OCI-LY1 (cell line): ENCODE measurements at regions not wholly inside any gene's neighbourhood (a gene's known extent, or its start where the extent isn't known, plus 50 kb on each side); places are given as distances from the start of the nearest gene placed in this dataset.

Experiments used
- H2AFZ ChIP-seq: fragments of 200-600 bp; sonication (generic), shearing (Covaris generic); 2 replicates; pipeline ENCODE4 v1.6.0; 2014; ENCODE audit warnings: antibody characterized with exemption, mild to moderate bottlenecking, low read length
- H3F3A ChIP-seq: fragments of 200-600 bp; sonication (generic), shearing (Covaris generic); 2 replicates; pipeline ENCODE4 v1.6.0; 2014; ENCODE audit warnings: mild to moderate bottlenecking, antibody characterized with exemption, low read length, moderate library complexity; ENCODE audit not compliant: insufficient read depth
- H3K27ac ChIP-seq: fragments of 200-600 bp; sonication (generic); 2 replicates; pipeline ENCODE4 v1.5.1; 2014; ENCODE audit warnings: low read length, mixed run types, mild to moderate bottlenecking, low read depth; ENCODE audit not compliant: poor library complexity, severe bottlenecking
- H3K27me3 ChIP-seq: fragments of 200-600 bp; sonication (generic); 2 replicates; pipeline ENCODE4 v1.6.0; 2014; ENCODE audit warnings: antibody characterized with exemption, mild to moderate bottlenecking, low read length, moderate library complexity; ENCODE audit not compliant: insufficient read depth
- H3K36me3 ChIP-seq: fragments of 200-600 bp; sonication (generic); 2 replicates; pipeline ENCODE4 v1.6.1; 2014; ENCODE audit warnings: mild to moderate bottlenecking, antibody characterized with exemption, low read length, moderate library complexity, mixed read lengths; ENCODE audit not compliant: insufficient read depth
- H3K4me1 ChIP-seq: fragments of 200-600 bp; sonication (generic); 2 replicates; pipeline ENCODE4 v1.5.1; 2014; ENCODE audit warnings: mild to moderate bottlenecking, low read length, moderate library complexity; ENCODE audit not compliant: insufficient read depth, severe bottlenecking
- H3K4me2 ChIP-seq: fragments of 200-600 bp; sonication (generic), shearing (Covaris generic); 2 replicates; pipeline ENCODE4 v1.6.1; 2014; ENCODE audit warnings: low read length
- H3K4me3 ChIP-seq: fragments of 200-600 bp; sonication (generic); 2 replicates; pipeline ENCODE4 v1.5.1; 2014; ENCODE audit warnings: low read length, low read depth, mild to moderate bottlenecking, mixed read lengths; ENCODE audit not compliant: poor library complexity, severe bottlenecking
- H3K79me2 ChIP-seq: fragments of 200-600 bp; shearing (Covaris generic); 2 replicates; pipeline ENCODE4 v1.6.1; 2016; ENCODE audit warnings: mixed run types, low read length, mixed read lengths; ENCODE audit not compliant: insufficient read depth
- H3K9ac ChIP-seq: fragments of 200-600 bp; sonication (generic), shearing (Covaris generic); 2 replicates; pipeline ENCODE4 v1.6.1; 2014; ENCODE audit warnings: mild to moderate bottlenecking, low read length, mixed read lengths
- H3K9me2 ChIP-seq: fragments of 200-600 bp; sonication (generic), shearing (Covaris generic); 2 replicates; pipeline ENCODE4 v1.6.1; 2014; ENCODE audit warnings: low read depth, mild to moderate bottlenecking, low read length, mixed read lengths
- H3K9me3 ChIP-seq: fragments of 200-600 bp; shearing (Covaris generic); 2 replicates; pipeline ENCODE4 v1.6.1; 2014; ENCODE audit warnings: low read length, mixed read lengths
- H4K20me1 ChIP-seq: fragments of 200-600 bp; sonication (generic), shearing (Covaris generic); 2 replicates; pipeline ENCODE4 v1.6.0; 2016; ENCODE audit warnings: mild to moderate bottlenecking, low read length; ENCODE audit not compliant: insufficient read depth
- CTCF ChIP-seq: fragments of 200-600 bp; sonication (generic), shearing (Covaris generic); IDR thresholded peaks from 2 replicates; pipeline ENCODE4 v1.5.1; 2017; ENCODE audit warnings: mild to moderate bottlenecking, antibody characterized with exemption, low read length, moderate library complexity, mixed read lengths
- EZH2 ChIP-seq: fragments of 200-600 bp; sonication (generic), shearing (Covaris generic); IDR thresholded peaks from 2 replicates; pipeline ENCODE4 v1.8.0; 2017; ENCODE audit warnings: borderline replicate concordance, mixed run types, mild to moderate bottlenecking, antibody characterized with exemption, low read length, moderate library complexity, mixed read lengths

GRCh38 chr6:105894556-105894955 is 191.6 kb upstream of the PRDM1 start:
- Histone ChIP-seq H3K36me3 (no peaks in the 10 kb centered on the region), H3K4me3 (no peak overlapping the region), H3K9me3 (no peaks in the 10 kb centered on the region), H3K9me2 (no peaks in the 10 kb centered on the region), H3F3A (no peaks in the 10 kb centered on the region), H3K27me3 (no peaks in the 10 kb centered on the region), H3K27ac (no peak overlapping the region), H3K9ac (no peak overlapping the region), H3K79me2 (no peaks in the 10 kb centered on the region), H3K4me1 (peaks cover 14% of the 10 kb centered on the region), H4K20me1 (no peaks in the 10 kb centered on the region), H2AFZ (no peak overlapping the region), H3K4me2 (no peak overlapping the region)
- TF ChIP-seq EZH2 (no peak), CTCF (no peak)

GRCh38 chr6:105893741-105894140 is 192.4 kb upstream of the PRDM1 start:
- Histone ChIP-seq H3K36me3 (no peaks in the 10 kb centered on the region), H4K20me1 (no peaks in the 10 kb centered on the region), H3K9ac (no peak overlapping the region), H2AFZ (no peak overlapping the region), H3F3A (no peaks in the 10 kb centered on the region), H3K27me3 (no peaks in the 10 kb centered on the region), H3K9me3 (no peaks in the 10 kb centered on the region), H3K4me3 (no peak overlapping the region), H3K79me2 (no peaks in the 10 kb centered on the region), H3K9me2 (no peaks in the 10 kb centered on the region), H3K27ac (peak overlapping the region; percentile 66), H3K4me2 (no peak overlapping the region), H3K4me1 (peaks cover 14% of the 10 kb centered on the region)
- TF ChIP-seq EZH2 (no peak), CTCF (no peak)

- Histone ChIP-seq H3K4me2 (peak overlapping the region; percentile 19; the same call in 1 of the 2 replicates), H2AFZ (no peak overlapping the region)
Observed at GRCh38 chr6:105892577-105893262, 193.4 kb upstream of the PRDM1 start.

More at GRCh38 chr6:105892577-105893262, 193.4 kb upstream of the PRDM1 start:
- peak overlapping the region; percentile 66 for H3K27ac ChIP-seq
- no peaks in the 10 kb centered on the region for H3K27me3 ChIP-seq
- H3K9ac ChIP-seq: no peak overlapping the region
- no peaks in the 10 kb centered on the region for H3K36me3 ChIP-seq
- H3K9me2 ChIP-seq: no peaks in the 10 kb centered on the region
- no peaks in the 10 kb centered on the region for H3K9me3 ChIP-seq
- no peak for TF ChIP-seq EZH2
- no peaks in the 10 kb centered on the region for H3F3A ChIP-seq
- peaks cover 14% of the 10 kb centered on the region for H3K4me1 ChIP-seq
- H4K20me1 ChIP-seq: no peaks in the 10 kb centered on the region
- H3K4me3 ChIP-seq: no peak overlapping the region
- no peaks in the 10 kb centered on the region for H3K79me2 ChIP-seq
